ENCODE measurements at regions not wholly inside any gene's neighbourhood (a gene's known extent, or its start where the extent isn't known, plus 50 kb on each side); places are given as distances from the start of the nearest gene placed in this dataset.

- DNase-seq (ENCODE audit: low read depth in 2 of 2), result no peak
These were observed 110.0 kb upstream of the ETAA1 start for GRCh38 chr2:67286981-67287759.

DNA sequence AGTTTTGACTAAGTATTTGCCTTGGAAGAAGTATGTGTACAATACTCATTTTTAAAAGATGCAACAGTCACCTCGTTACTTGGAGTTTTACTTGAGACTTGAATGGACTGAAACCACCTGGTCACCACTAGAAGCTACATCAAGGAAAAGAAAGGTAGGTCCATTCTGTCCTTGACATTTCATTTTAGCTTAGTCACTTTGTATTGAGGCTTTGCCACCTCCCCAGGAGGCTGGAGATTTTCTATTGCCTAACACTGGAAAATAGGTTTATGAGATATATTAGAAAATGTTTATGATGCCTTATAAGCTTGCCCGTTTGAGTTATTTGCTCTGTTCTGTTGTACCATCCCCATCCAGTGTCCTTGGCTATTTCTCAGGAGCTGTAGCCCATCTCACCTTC lies 107.9 kb upstream of the ETAA1 start:
- DNase-seq (ENCODE audit: low read depth in 2 of 2), result no peak

DNA sequence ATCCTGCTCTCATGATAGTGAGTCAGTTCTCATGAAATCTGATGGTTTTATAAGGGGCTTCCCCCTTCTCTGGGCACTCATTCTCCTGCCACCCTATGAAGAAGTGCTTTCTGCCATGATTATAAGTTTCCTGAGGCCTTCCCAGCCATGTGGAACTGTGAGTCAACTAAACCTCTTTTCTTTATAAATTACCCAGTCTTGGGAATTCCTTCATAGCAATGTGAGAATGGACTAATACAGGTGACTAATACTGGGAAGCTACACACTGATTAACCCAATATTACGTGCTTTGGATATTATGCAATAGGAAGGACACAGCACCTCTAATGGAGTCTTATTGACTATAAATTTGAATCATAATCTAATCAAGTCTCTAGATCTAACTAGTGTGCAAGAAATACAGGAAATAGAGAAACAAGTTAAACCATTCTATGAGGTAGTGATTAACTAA lies 107.2 kb upstream of the ETAA1 start:
- no peak for DNase-seq (ENCODE audit: low read depth in 2 of 2)

- DNase-seq (ENCODE audit: low read depth in 2 of 2), result no peak
These were observed 106.5 kb upstream of the ETAA1 start for GRCh38 chr2:67290451-67291290.

DNA sequence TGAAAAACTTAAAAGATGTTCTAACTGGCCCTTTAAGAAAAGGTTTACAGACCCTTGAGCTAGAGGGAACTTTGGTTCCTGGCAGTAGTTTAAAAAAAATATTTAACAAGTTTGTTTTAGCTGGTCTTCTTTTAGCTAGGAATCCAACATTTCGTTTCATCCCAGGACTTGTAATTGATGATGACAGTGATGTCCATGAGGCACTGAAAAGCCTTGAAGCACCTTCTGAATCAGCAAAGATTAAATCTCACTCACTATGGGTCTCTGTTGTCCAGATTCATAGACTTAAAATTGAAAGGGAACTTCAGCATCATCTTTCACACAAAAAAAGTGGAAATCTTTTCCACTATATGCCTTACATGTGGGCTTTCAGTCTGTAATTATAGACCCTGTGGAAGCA lies 102.9 kb upstream of the ETAA1 start:
- DNase-seq (ENCODE audit: low read depth in 2 of 2), result no peak

GRCh38 chr2:67295406-67295805 lies 101.7 kb upstream of the ETAA1 start:
- no peak for DNase-seq (ENCODE audit: low read depth in 2 of 2)

DNA sequence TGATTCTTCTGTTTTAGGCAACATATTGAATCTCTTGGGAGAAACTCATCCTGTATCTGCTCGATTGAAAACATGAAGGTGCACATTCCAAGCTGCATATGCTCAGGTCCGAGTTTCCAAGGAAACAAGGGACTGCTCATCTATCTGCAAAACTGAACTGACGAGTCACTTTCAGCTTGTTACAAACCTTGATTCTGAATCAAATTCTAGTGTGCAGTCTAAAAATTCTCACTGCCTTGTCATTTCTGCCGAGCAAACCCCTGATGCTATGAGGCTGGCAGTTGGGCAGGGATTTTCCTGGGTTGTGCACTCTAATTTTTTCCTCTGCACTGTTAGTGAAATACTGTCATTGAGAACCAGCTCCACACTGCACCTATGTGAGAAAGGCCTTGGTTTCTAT lies 101.3 kb upstream of the ETAA1 start:
- DNase-seq (ENCODE audit: low read depth in 2 of 2), result no peak

DNA sequence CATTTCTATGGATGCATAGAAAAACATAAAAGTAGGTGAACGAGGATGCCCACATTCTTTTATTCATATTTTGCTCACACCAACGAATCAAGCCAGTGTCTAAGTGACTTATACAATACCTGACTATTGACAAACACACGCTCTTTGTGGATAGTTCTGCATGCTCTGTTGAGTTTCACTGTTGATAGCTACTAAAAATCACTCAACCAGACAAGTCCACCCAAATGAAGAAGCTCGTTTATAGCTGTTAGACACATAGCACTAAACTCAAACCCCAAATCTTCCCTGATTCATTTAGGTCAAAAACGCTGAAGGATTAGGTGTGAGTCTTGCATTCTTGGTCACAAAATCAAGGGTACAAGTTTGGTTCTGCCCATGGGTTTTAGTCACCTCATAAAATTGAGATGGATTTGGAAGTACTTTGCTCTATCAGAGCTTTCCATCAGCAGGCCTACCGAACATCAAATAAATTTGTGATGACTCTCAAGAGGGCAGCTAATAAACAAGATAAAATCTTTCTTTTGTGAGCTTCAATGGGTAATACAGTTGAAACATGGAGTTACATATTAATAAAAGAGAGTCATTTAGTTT lies 92.7 kb upstream of the ETAA1 start:
- DNase-seq (ENCODE audit: low read depth in 2 of 2), result no peak

- no peak for DNase-seq (ENCODE audit: low read depth in 2 of 2)
These were observed 87.9 kb upstream of the ETAA1 start for GRCh38 chr2:67309281-67309680.

DNA sequence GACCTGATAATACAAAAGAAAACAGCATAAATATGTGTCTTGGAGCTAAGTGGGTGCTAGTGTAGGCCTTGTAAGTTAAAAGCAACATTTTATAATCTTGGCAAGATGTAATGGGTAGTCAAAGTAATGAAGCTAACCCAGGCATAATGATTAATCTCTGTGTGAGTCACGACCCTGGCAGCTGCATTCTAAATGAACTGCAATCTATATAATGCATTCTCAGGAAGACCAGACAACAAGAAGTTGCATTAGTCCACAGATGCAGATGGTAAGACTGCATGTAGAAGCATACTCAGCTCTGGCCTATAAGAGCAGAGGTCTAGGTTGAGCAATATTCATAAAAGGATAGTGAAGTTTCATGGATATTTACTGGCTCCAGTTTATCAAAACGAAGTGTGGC lies 85.6 kb upstream of the ETAA1 start:
- no peak for DNase-seq (ENCODE audit: low read depth in 2 of 2)

- no peak for DNase-seq (ENCODE audit: low read depth in 2 of 2)
These were observed 84.3 kb upstream of the ETAA1 start for GRCh38 chr2:67312871-67313270.

DNA sequence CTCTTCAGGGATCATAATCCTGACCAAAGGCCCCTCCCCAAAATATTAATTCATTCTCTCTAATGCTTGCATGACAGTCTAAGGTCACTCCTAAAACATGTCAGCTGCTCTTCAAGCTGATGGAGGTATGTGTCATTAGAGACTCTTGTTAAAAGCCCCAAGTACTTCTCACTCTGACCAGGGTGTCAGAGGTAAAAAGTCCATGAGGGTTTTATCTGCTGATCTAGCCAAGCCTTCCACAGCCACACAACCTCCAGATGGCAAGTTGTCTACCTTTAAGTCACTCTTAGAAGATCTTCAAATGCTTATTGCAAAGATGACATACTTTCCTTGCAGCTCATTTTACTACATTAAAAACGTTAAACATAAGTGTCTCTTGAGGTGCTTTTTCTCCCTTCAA lies 83.6 kb upstream of the ETAA1 start:
- DNase-seq (ENCODE audit: low read depth in 2 of 2), result no peak

DNA sequence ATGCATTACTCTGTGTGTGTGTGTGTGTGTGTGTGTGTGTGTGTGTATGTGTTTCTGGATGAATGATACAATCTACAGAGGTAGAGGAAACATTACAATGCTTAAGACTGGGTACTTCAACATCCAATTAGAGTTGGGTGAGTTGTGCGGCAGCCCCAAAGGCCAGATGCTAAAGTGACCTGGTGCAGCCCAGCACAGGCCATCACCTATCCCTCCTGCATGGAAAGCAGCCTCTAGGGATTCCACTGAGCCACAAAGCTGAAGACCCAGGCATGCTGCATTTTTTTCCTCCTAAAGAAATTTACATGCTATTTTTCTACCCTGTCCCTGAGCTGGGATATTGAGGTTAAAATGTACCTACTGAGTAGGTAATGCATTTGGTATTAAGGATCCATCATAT lies 79.1 kb upstream of the ETAA1 start:
- DNase-seq (ENCODE audit: low read depth in 2 of 2), result no peak

DNA sequence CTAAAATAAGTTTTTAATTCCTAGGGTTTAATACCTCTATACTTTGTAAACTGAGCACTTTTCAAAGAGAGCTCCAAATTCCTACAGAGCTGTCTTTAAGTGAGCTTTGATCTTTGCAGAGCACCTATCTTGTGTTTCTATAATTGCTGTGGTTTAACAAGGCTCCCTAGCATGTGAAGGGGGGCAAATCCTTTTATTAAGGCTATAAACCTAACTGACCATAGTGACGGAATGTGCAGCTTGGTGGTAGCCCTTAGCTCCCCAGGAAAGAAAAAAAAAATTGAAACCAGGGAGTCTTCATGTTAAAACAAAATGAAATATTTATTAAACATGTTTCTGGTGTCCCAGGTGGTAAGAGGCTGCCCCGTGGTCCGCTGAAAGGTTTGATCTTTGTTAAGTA lies 78.6 kb upstream of the ETAA1 start:
- DNase-seq (ENCODE audit: low read depth in 2 of 2), result no peak

GRCh38 chr2:67318993-67319481 lies 78.1 kb upstream of the ETAA1 start:
- DNase-seq (ENCODE audit: low read depth in 2 of 2), result no peak

DNA sequence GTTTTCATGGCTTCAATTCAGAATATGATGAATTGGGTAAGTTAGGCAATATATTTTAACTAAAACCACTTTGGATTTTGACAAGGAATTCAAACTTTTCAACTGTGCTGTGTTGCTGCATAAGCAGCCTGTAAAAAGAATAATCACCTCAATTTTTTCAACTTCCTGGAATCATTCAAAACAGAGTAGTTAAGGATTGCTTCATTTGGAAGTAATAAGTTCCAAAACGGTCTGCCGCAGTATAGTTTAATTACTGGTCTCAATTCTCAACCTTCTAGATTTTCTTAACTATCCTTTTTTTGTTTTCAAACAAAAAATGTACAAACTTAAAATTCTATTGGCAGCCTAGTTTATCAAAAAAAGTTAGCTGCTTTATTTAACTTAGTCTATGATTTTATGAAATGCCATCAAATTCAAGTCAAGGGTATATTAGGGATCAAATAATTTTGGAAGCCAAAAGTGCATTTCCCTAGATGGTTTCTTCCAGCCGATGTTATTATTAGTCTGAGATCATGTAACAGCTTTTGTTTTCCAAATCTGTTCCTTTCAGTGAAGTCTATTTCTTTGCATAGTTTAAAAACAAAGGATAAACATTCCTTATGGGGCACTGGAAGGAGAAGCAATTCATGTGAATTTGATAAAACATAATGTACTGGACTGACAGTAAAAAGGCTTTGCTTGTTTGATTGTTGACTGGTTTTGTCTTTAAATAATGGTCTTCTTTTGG lies 76.1 kb upstream of the ETAA1 start:
- no peak for DNase-seq (ENCODE audit: low read depth in 2 of 2)

- no peak for DNase-seq (ENCODE audit: low read depth in 2 of 2)
These were observed 75.6 kb upstream of the ETAA1 start for GRCh38 chr2:67321588-67321903.

- peak; percentile 1 to 18 for DNase-seq (ENCODE audit: low read depth in 2 of 2)
These were observed 74.7 kb upstream of the ETAA1 start for GRCh38 chr2:67322353-67323001.

GRCh38 chr2:67323209-67323991 lies 73.7 kb upstream of the ETAA1 start:
- DNase-seq (ENCODE audit: low read depth in 2 of 2), result no peak

- DNase-seq (ENCODE audit: low read depth in 2 of 2), result no peak
These were observed 67.6 kb upstream of the ETAA1 start for GRCh38 chr2:67329513-67329912.

DNA sequence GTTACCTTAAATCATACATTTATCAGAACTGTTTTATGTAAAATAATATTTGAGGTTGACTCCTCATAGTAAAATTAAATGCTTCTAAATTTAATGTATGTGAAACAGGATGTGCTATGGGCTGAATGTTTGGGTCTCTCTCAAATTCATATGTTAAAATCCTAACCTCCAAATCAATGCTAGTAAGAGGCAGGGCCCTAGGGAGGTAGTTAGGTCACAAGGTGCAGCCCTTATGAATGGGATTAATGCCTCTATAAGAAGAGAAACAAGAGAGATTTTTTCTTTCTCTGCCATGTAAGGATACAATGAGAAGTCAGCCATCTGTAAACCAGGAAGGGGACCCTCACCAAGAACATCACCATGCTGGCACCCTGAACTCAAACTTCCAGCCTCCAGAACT lies 67.2 kb upstream of the ETAA1 start:
- no peak for DNase-seq (ENCODE audit: low read depth in 2 of 2)

Data from dermis microvascular lymphatic vessel endothelial cell (primary cell).